HG03175 (cell line): ENCODE measurements at regions not wholly inside any gene's neighbourhood (a gene's known extent, or its start where the extent isn't known, plus 50 kb on each side); places are given as distances from the start of the nearest gene placed in this dataset.
"Not testable (repeated sequence)": the region's sequence is repeated elsewhere in the genome, so short reads cannot be mapped to it uniquely, and the experiment has no call there.

ENCODE experiments used
- ATAC-seq: cut with Tn5 transposase; IDR thresholded peaks from one replicate; pipeline ENCODE4 v1.9.1; 2021; ENCODE audit warnings: mild to moderate bottlenecking, moderate library complexity; ENCODE audit not compliant: unreplicated experiment

DNA sequence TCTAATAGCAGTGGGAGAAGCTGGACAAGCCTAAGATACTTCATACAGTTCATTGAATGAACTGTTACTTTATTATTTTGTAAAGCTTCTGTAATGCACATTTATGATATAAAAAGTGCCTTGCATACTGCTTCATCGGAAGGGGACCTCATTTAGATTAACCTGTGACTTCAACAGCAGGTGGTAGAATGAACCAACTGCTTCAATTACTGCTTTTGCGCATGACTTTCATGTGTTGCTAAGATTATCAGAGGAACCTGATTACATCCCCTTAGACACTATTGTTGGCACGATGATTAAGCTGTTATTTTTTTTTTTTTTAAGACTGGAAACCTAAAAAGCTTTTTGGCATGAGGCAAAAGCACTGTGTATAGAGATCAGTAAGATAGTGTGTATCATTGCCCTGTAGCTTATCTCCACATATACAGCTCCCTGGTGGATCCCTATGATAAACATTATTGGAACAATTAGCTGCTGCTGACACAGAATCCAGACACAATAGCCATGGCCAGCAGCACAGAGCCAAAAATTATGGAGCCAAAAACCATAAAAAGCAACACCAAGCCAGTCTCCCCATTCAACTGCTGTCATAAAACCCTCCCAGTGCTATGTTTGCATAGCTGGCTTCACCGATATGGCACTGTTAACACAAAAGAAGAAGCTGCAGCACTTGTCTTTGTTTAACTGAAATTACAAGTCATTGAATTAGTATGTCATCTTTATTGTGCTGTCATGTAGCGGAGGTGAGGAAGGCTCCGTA lies 731.6 kb upstream of the MMS22L start:
- no peak for ATAC-seq

DNA sequence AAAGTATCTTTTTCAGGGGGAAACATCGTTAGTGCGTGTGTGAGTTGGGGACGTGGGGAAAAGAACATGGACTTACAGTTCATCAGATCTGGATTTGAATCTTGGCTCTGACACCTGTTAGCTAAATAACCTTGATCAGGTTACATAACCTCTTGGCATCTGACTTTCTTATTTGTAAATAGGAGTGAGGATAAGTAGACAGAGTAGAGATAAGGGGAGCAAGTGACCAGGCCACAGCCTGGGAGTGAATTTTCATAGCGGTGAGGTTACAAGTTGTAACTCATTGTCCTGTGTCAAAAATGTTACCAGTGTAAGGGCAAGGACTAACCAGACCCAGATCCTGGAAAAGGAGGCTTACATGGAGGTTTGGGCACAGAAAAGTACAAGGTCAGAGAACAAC lies 733.5 kb upstream of the MMS22L start:
- no peak for ATAC-seq

DNA sequence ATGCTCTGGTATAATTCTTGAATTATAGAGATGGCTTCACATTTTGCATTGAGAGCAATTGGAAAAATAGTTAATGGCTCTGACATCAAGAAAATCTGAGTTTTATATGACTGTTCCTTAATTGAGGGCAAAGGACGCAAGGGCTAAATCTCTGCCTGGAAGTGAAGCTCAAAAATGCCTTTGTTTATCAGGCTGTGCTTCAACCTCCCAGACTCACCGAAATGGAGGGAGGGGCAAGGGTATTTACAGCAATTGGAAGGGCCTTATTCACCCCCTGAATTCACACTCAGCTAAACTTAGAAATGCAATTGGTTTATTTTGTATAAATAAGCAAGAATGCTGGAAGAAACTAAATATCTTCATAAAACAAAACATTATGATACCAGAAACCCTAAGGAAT lies 737.2 kb upstream of the MMS22L start:
- no peak for ATAC-seq

DNA sequence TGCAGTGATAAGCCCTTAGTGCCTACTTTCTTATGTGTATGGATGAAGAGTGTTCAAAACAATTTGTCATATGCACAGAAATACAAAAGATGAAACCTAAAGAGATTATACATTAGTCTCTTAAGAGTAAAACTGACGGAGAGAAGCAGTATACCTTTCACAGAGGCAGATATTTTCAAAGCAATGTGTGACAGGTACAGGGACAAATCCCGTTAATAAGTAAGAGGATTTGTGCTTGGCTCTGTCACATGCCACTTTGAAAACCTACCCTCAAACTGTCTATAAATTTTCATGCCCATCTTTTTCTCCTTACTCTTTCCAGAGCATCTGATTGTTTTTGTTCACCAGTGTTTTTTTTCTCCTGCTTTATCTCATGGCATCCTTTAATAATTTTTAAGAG lies 741.3 kb upstream of the MMS22L start:
- ATAC-seq: no peak

DNA sequence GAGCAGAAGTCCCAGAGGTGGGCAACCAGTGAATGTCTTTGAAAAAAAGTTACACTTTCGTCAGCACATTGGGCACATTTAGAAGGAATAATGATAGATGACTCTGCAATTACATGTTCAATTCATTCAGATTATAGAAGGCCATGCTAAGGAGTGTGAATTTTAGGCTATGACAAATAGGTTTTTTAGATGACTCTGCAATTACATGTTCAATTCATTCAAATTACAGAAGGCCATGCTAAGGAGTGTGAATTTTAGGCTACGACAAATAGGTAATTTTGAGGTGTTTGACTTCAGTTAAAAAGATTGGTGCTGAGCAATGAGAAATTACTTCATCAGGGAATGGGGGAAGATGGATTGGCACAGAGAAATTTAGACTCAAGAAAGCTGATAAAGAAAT lies 744.9 kb upstream of the MMS22L start:
- no peak for ATAC-seq

DNA sequence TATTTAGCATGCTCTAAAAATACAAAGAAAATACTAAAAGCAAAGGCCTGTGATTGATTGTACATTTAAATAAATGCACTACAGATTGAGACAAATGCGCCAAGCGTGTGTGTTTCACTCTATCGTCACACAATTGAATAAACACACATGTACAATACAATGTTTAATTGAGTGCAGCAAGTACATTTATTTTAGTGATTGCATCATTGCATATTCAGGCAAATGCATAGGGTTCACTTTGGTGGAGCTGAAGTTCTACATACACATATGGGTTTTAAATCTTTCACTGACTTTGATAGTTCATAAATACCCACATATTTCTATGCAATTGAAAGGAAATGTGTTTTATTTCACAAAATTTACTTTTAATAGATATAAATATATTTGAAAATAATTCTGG lies 750.6 kb upstream of the MMS22L start:
- no peak for ATAC-seq

DNA sequence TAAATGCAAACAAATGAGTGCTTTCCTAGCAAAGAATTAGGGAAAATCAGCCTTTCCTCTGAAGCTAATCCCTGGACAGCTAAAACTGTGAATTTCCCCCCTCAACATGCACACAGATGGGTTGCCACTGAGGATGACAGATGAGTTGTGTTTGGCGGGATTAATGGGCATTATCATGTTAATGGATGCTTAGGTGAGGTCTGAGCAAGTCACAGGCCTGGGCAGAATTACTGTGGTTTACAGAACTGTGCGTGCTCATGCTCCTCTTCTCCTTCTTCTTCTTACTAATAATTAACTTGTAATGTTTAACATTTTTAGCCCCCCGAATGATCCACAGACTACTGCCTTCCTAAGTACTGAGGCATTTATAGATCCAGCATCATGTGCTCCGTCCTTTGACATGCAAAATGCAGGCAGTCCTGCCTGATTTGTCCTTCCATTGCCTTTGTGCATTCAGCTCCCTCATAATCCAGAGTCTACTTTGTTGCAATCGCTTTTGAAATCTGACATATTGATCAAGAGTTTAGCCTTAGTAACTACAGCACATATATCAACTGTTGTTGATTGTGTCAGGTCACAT lies 753.4 kb upstream of the MMS22L start:
- no peak for ATAC-seq

DNA sequence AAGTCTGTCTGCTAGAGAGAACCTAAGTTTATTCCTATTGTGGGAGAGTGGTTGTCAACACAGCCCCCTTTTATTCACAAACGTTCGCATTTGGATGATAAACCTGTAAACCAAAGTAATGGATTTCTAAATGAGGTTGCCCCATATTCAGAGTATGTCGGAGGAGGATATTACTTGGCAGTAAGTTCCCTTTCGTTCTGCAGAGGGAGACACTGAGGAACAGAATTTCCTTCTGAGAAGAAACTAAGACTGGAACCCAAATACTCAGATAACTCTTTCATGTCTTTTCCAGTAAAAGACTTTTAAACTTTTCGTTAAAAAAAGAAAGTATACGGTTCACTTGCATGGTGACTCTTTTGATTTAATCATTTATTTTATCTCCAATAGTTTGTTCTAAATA lies 754.6 kb upstream of the MMS22L start:
- ATAC-seq: no peak

DNA sequence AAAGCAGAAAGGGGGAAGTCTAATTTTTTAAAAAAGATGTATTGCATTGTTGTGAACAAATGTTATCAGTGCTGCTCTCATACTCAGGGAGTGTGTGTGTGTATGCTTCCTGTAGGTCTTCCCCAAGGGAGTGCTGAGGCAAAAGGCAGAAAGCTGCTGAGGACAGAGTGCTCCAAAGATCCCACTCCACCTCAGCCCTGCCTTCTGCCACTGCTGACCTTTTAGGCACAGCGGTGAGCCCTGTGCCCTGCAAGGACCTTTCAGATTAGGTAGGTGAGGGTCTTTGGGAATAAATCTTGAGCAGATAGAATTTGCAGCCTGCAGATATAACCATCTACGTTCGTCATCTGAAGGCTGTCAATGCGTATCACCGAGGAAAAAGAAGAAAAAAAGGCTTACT lies 756.4 kb upstream of the MMS22L start:
- ATAC-seq: no peak

DNA sequence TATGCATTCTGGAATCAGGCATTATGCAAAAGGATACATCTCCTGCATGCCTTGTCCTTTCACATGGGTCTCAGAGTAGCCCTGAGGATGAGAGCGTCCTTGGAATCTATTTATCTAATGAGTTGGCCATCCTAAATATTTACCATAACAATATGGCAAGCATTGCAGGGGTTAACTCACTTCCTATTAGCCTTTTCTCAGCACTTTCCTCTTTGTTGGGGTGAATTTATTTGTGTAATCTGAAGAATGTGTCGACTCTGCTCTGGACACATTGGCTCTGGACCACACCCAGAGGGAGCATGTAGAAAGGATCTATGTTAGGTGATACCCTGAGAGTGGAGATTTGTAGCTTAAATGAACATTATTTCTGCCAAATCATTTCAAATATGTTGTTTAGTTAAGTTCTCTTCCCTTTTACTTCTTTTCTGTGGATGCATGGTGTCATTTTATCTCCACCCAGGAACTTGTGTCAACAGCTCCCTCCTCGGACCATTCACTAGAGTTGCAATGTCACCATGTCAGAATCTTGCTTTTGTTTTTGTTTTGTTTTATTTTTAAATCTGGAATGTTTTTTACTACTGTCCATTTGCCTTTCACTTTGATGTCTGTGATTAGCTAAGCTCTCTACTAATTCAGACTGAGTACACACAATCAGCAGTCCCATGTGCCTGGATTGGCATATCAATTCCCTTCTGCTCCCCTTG lies 757.0 kb upstream of the MMS22L start:
- ATAC-seq: no peak

DNA sequence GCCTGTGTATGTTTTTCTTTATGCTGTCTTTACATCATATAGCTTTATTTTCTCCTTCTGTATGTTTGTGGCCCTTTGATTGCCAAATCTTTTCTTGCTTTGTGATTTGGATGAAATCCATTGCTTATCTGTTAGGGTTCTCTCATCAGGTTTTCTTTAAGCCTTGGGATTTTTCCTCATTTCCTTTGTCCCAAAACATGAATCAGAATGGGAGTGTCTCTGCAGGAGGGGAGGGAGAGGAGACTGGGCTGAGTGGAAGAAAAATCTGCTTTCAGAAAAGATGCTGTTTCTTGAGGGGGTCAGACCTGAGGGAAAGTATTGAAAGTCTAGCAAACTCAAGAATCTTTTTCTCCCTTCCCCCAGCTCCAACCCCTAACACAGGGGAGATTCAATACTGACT lies 758.0 kb upstream of the MMS22L start:
- ATAC-seq: no peak

DNA sequence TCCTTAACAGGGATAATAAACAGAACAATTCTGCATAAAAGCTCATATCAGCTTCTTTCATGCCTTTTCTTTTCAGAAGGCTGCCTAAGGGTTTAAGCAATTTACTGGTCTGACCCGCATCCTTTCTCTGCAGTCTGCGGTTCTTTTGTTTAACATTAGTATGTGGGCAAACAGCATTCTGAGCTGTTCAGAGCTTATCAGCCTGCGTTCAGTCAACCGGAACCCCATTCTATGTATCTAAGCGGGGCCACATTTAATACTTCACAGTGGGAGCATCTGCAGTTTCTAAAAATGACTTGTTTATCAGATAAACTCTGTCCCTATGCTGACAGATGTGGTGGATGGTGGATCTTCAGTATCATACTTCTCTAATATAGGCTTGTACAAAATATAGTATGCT lies 758.9 kb upstream of the MMS22L start:
- ATAC-seq: no peak

DNA sequence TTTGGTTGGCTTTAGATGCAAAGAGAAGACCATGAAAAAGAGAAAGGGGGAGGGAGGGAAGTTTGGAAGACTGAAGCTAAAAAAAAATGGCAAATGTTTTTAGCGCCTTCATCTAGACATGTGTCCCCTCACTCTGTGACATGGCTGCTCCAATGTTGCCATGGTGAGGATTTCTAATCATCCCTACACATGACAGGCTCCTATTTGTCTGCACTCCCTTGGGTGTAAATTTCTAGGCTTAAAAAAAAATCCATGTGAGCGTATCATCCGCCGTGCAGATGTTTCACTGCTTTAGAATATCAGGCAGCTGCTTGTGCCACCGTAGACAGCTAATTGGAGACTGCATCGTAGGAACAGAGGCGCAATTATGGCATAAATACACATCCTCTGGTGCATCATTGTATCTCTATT lies 761.1 kb upstream of the MMS22L start:
- no peak for ATAC-seq

DNA sequence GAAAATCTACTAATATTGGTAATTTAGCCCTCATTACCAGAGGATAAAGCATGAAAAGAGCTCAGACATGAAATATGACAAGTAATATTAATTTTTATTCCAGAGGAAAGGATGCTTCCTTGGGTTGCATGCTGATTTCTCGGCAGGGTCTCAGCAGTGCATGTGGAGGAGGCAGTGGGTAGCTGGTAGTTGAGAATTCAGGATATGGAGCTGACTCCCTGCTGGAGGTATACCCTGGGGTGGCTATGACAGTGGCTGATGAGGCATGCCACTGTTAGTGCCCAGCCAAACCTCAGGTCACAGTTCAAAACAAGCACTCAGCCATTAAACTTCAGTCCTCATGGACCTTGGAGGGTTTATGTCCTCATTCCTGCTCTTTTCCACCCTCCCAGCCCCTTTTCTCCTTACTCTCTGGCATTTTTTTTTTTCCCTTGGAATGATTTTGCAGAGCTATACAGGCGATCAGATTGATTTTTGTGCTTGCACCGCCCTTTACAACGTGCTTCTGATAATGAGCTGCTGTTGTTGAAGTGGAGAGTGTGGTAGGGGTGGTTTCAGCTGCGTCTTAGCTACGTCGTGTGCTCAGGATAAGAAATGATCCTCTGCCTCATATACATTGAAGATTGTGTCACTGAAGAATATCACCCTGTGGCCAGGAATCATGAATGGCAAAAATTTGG lies 761.9 kb upstream of the MMS22L start:
- ATAC-seq: no peak

DNA sequence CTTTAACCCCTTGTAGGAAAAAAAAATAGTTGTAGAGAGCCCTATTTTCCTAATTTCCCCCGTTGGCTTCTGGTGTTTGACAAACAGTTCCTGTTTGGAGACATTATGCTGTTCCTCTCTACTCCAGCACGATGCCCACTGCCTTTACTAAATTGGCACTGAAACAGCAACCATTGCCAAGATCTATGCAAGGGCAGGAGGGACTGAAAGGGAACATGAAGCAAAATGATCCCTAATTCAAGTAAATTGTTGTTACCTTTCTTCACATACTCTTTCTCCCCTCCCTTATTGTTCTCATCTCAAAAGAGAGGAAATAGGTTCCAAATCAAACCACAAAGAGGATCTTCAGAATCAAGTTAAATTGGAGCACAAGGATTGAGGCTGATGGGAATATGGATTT lies 764.1 kb upstream of the MMS22L start:
- ATAC-seq: no peak

DNA sequence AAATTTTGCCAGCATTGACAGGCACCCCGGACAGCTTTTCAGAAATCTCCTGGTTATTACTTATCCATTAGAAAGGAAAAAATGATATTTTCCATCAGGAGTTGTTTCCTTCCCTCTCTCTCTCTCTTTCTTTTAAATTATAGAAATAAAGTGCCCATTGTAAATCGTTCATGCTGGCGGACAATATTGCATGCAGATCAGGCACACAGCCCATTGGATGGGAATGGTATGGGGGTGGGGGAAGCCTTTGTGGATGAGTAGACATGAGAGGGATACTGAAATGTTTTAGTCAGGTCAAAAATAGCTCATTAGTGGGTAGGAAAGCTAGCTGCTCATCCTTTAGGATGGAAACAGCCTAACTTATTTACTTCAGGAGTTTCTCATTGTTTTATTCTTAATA lies 764.9 kb upstream of the MMS22L start:
- no peak for ATAC-seq

DNA sequence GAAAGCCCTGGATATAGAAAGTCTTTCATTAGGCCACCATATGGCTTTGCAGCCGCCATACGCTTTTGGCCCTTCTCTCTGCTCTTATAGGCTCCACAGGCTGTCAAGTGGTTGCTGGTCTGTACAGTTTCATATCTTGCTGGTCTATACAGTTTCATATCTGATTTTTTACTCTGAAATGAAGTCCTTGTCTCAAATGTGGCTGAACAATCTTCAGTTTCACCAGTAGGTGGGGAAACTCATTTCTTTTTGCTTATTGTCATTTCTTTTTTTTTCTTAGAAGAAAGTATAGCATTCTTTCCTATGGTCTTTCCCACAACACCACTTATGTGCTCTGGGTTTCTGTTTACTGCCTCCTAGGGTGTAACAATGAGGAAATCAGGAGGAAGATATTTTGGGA lies 771.4 kb upstream of the MMS22L start:
- peak; percentile 71 for ATAC-seq

DNA sequence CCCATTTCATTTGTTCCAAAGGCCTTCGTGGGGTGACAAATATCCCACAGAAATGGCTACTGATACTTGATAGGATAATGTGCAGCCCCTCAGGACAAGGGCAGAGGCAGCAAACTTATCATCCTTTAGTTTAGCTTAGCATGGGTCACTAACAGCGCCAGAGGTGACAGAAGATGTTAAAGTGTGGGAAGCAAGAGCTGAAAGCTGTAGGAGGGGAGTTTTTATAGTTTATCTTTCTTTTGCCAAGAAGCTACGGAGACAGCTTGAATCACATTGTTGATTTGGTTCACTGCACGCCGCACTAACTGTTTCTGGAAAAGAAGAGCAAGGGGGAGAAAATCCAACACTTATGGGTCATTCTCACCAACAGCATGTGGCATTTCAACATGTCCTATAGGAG lies 773.9 kb upstream of the MMS22L start:
- no peak for ATAC-seq

DNA sequence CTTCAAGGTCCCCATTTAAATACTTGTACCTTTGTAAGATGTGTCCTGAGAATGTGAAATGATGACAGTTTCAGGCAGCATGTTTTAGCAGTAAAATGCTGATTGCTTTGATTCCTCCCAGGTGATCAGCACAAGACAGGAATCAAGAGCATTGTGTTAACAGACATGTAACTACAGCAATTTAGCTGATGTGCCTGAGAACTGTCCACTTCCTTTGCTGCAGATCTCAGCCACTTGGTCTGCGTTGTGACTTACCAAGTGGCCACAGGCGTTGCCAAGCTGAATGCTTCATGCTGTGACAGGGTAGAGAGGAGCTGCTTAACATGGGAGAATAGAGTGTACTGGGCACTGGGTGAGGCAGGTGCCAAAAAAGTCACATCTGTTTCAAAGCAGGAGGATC lies 767.0 kb upstream of the POU3F2 start:
- ATAC-seq: no peak

DNA sequence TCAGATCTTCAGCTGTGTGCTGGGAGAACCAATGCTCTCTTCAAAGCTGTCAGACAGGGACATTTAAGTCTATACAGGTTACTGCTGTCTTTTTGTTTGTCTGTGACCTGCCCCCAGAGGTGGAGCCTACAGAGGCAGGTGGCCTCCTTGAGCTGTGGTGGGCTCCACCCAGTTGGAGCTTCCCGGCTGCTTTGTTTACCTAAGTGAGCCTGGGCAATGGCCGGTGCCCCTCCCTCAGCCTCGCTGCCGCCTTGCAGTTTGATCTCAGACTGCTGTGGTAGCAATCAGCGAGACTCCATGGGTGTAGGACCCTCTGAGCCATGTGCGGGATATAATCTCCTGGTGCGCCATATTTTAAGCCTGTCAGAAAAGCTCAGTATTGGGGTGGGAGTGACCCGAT lies 745.8 kb upstream of the POU3F2 start:
- not testable (repeated sequence) for ATAC-seq

DNA sequence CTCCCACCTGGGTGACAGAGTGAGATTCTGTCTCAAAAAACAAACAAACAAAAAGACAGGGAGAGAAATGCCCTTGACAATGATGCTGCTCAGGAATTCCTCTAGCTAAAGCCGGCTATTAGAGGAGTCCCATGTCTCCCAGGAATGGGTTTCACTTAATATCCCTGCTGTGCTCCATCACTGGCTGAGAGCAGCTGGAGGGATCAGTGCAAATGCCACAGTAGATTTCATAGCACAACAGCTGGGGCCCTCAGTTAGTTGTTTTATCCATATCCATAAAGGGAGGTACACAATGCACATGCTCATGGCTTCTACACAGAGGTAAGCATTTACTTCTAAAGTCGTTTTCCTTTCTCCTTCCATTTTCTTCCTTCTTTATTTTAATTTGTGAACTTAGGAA lies 742.0 kb upstream of the POU3F2 start:
- no peak for ATAC-seq

DNA sequence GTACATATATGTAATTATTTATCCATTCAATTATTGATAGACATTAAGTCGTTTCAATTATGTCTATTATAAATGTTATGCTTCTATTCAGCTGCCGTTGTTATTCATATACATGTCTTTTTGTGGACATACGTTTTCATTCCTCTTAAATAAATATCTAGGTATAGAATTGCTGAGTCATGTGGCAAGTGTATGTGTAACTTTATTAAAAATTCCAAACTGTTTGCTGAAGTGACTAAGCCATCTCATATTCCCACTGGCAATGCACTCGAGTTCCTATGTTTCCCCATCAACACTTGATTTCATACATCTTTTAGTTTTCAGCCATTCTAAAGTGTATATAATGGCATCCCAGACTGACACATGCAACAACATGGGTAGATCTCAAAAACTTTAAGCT lies 739.7 kb upstream of the POU3F2 start:
- ATAC-seq: no peak
